ENCODE measurements at regions not wholly inside any gene's neighbourhood (a gene's known extent, or its start where the extent isn't known, plus 50 kb on each side); places are given as distances from the start of the nearest gene placed in this dataset.

- TF ChIP-seq CHD7 (IDR thresholded peaks at IDR 0.05; ENCODE audit: insufficient replicate concordance, low read length), result no peak
- TF ChIP-seq SUZ12 (IDR thresholded peaks at IDR 0.05; ENCODE audit: low read length), result no peak
Measured at GRCh38 chr3:117817103-117817502, 1107.5 kb downstream of the TUSC7 start (continued).
